ENCODE measurements at regions not wholly inside any gene's neighbourhood (a gene's known extent, or its start where the extent isn't known, plus 50 kb on each side); places are given as distances from the start of the nearest gene placed in this dataset.
"Not testable (repeated sequence)": the region's sequence is repeated elsewhere in the genome, so short reads cannot be mapped to it uniquely, and the experiment has no call there.

DNA sequence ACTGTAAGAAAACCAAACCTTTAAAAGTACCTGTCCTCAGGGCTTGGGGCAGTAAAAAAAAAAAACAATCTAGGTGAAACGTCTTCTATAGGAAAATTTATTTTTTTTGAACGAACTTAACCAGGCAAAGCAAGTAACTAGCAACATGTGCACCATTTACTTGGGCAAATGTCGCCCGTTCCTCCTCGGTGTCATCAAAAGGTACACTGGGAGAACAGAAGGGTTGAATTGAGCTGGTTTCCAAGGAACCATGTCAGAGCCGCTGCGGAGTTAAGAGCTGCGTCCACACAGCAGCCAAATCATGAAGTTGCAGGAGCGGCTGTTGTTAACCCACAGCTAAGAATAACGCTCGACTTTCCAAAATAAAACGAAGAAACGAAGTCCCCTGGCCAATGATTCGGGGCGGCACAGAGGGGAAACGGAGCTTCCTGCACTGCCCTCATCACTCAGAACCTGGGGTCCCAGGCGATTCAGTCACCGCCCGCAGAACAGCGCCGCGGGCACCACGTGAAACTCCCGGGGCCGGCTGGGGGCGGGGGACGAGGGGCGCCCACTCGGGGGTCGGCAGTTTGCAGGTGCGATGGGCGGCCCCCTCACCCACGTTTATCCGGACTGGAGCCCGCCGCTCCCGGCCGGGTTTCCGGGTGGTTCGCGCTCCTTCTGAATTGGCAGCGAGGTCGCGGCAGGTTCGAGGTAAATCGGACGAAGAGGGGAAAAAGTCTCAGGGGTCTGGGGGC lies 53.6 kb upstream of the PLGLB1 start:
- peak; percentile 1 for DNase-seq (ENCODE audit: low read depth)
- peak overlapping the region; percentile 66 for H3K4me3 ChIP-seq (ENCODE audit: low read depth, low read length)

GRCh38 chr2:87075791-87076252 lies 54.2 kb upstream of the PLGLB1 start:
- peak overlapping the region; percentile 66 for H3K4me3 ChIP-seq (ENCODE audit: low read depth, low read length)
- DNase-seq (ENCODE audit: low read depth) = peak; percentile 78

DNA sequence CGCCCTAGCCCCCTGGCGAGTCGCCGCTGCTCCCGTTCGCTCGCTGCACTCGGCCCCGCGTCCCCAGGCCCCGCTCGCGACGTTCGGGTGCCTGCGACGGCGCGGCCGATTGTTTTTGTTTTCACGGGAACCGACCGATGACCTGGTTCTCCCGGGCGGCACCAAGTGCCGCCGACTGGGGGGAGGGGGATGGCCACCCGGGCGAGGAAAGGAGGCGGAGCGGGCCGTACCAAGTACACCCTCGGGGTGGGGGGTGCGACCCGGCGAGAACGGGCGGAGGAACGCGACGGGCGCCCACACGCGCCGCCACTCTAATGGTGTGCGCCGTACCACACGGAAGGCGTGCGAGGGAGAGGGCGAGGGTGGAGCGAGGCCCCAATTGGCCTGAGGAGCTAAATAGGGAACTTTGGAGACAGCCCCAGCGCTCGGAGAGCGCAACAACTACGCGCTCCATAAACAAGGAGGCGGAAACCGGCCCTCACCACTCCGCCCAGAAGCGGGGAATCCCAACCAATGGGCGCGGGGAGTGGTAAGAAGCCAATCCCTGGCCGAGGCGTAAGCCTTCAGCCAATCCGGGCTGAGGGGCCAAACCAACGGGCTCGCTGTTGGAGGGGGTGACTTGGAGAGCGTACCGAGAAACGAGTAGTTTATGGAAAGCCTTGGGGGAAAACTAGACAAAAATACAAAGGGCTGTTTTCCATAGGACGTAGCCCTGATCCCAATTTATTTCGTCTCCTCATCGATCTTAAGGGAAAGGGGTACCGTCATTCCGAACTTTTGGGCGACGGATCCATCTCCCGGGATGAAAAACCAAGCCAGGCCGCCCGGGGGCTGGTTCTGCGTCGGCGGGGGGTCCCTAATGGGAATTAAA lies 54.8 kb upstream of the PLGLB1 start:
- peak; percentile 96 for DNase-seq (ENCODE audit: low read depth)

DNA sequence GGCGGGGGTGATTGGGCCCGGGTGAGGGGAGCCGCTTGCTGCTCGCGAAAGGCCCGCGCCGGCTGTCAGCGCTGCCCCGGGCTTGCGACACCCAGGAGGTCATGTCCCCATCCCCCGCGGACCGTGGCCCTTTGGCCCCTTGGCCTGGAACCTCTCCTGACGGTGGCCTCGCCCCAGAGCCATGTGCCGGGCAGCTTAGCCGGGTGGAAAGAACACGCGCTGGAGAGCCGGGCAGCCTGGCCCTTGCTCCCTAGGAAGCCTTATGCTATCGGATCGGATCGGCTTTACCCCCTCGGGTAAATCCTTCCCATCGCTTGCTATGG lies 55.4 kb upstream of the PLGLB1 start:
- H3K4me3 ChIP-seq (ENCODE audit: low read depth, low read length) = peak overlapping the region; percentile 59
- not testable (repeated sequence) for DNase-seq (ENCODE audit: low read depth)

More for the DNA sequence above, 54.8 kb upstream of the PLGLB1 start:
- peak overlapping the region; percentile 66 for H3K4me3 ChIP-seq (ENCODE audit: low read depth, low read length)

- not testable (repeated sequence) for H3K4me3 ChIP-seq (ENCODE audit: low read depth, low read length)
These were observed 60.1 kb upstream of the PLGLB1 start for GRCh38 chr2:87081727-87082126.

GRCh38 chr2:87088079-87088478 lies 66.4 kb upstream of the PLGLB1 start:
- H3K4me3 ChIP-seq (ENCODE audit: low read depth, low read length); DNase-seq (ENCODE audit: low read depth): not testable (repeated sequence)

More at GRCh38 chr2:87081727-87082126, 60.1 kb upstream of the PLGLB1 start:
- not testable (repeated sequence) for DNase-seq (ENCODE audit: low read depth)

DNA sequence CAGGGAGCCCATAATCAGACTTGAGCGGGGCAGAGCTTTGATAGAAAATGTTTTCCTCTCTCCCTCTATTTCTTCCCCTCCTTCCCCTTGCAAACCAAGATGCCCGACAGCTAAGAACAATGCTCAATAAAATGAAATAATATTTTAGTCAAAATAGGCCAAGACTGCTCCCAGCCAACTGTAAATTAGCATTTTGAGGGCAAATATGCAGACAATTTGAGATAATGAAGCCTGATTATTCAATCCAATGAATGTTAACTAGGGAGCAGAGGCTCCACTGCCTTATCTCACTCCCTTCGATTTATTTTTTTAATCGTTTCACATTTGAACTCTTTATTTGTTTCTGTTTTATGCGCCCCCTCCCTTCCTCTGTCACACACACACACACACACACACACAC lies 67.8 kb upstream of the PLGLB1 start:
- DNase-seq (ENCODE audit: low read depth); H3K4me3 ChIP-seq (ENCODE audit: low read depth, low read length): not testable (repeated sequence)

GRCh38 chr2:87093252-87093651 lies 71.6 kb upstream of the PLGLB1 start:
- not testable (repeated sequence) for H3K4me3 ChIP-seq (ENCODE audit: low read depth, low read length); DNase-seq (ENCODE audit: low read depth)

- H3K4me3 ChIP-seq (ENCODE audit: low read depth, low read length); DNase-seq (ENCODE audit: low read depth): not testable (repeated sequence)
These were observed 72.4 kb upstream of the PLGLB1 start for GRCh38 chr2:87093937-87094529.

DNA sequence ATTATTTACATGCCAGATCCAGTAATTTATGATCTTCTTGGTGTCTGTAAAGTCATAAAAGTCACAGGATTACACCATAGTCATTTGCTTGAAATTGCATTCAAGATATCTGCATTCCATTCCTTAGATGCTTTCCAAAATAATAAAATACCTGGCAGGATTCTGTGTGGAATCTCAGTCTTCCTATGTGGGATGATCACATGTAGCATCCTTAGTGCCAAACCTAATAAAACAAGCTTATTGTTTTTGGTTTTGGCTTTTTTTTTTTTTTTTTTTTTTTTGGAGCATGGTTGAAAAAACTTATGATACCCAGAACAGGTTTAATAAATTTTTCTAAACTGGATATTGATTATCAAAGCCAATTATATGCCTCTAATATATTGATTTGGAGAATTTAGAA lies 74.2 kb upstream of the PLGLB1 start:
- H3K4me3 ChIP-seq (ENCODE audit: low read depth, low read length); DNase-seq (ENCODE audit: low read depth): not testable (repeated sequence)

GRCh38 chr2:87128761-87129553 lies 107.3 kb upstream of the PLGLB1 start:
- DNase-seq (ENCODE audit: low read depth); H3K4me3 ChIP-seq (ENCODE audit: low read depth, low read length): not testable (repeated sequence)

DNA sequence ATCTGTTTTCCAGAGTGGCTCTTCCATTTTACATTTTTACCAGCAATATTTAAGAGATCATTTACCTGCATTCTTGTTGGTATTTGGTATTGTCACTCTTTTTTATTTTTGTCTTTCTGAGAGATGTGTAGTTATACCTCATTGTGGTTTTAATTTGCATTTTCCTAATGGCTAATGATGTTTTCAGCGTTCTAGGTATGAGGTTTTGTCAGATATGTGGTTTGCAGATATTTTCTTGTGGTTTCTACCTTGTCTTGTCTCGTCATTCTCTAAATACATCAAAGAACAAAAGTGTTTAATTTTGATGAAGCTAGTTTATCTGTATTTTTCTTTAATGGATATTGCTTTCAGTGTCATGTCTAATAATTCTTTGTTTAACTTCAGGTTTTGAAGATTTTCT lies 110.9 kb upstream of the PLGLB1 start:
- not testable (repeated sequence) for DNase-seq (ENCODE audit: low read depth)

GRCh38 chr2:87151835-87152493 lies 130.3 kb upstream of the PLGLB1 start:
- not testable (repeated sequence) for H3K4me3 ChIP-seq (ENCODE audit: low read depth, low read length); DNase-seq (ENCODE audit: low read depth)

More for the DNA sequence above, 110.9 kb upstream of the PLGLB1 start:
- not testable (repeated sequence) for H3K4me3 ChIP-seq (ENCODE audit: low read depth, low read length)

DNA sequence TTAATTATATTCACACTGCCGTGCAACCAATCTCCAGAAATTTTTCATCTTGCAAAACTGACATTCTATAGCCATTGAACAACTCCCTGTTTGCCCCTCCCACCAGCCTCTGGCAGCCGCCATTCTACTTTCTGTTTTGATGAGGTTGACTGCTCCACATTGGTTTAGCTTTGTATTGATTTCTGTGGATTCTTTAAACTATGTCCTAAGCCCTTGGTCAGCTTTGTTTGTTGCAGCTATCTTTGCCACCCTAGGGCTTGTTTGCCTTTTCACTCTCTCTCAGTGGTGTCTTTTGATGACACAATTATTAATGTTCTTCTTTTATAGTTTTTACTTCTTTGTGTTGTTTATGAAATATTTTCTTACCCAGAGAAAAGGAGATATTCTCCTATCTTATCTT lies 152.8 kb upstream of the PLGLB1 start:
- not testable (repeated sequence) for DNase-seq (ENCODE audit: low read depth); H3K4me3 ChIP-seq (ENCODE audit: low read depth, low read length)

GRCh38 chr2:87183373-87183772 lies 161.7 kb upstream of the PLGLB1 start:
- DNase-seq (ENCODE audit: low read depth) = not testable (repeated sequence)

DNA sequence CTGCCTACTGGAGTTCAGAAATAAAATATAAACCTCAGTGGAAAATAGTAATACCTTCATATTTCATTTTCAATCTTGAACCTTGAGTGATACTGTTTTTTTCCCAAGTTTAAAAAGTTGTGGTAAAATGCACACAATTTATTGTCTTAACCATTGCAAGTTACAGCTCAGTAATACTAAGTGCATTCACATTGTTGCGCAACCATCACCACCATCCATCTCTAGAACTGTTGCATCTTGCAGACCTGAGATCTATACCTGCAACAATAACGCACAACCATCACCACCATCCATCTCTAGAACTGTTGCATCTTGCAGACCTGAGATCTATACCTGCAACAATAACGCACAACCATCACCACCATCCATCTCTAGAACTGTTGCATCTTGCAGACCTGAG lies 162.6 kb upstream of the PLGLB1 start:
- H3K4me3 ChIP-seq (ENCODE audit: low read depth, low read length); DNase-seq (ENCODE audit: low read depth): not testable (repeated sequence)

More at GRCh38 chr2:87183373-87183772, 161.7 kb upstream of the PLGLB1 start:
- not testable (repeated sequence) for H3K4me3 ChIP-seq (ENCODE audit: low read depth, low read length)

GRCh38 chr2:87189214-87189613 lies 167.6 kb upstream of the PLGLB1 start:
- H3K4me3 ChIP-seq (ENCODE audit: low read depth, low read length); DNase-seq (ENCODE audit: low read depth): not testable (repeated sequence)

DNA sequence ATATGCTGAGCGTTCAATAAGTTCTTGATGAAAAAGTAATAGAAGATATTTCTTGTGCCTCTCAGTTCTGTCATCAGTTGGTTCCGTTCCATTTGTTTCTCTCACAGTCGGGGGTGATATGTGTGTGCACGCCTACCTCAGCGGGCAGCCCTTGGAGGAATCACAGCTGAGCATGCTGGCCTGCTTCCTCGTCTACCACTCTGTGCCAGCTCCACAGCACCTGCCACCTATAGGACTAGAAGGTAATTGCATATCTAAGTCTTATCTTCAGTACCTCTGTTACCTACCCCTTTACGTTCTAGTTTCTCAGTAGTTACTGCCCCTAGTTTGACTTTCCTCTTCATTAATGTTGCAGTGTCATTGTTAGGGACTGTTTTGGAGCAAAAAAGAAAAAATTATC lies 171.7 kb upstream of the PLGLB1 start:
- not testable (repeated sequence) for H3K4me3 ChIP-seq (ENCODE audit: low read depth, low read length); DNase-seq (ENCODE audit: low read depth)
